NCI-H446 treated with DMSO at 0.1 percent for 48 hours (cell line): ENCODE measurements at regions not wholly inside any gene's neighbourhood (a gene's known extent, or its start where the extent isn't known, plus 50 kb on each side); places are given as distances from the start of the nearest gene placed in this dataset.
"Not testable (repeated sequence)": the region's sequence is repeated elsewhere in the genome, so short reads cannot be mapped to it uniquely, and the experiment has no call there.

ENCODE experiments used
- DNase-seq: peaks from one replicate; lab custom pipeline; 2025; lab: John Stamatoyannopoulos, UW

DNA sequence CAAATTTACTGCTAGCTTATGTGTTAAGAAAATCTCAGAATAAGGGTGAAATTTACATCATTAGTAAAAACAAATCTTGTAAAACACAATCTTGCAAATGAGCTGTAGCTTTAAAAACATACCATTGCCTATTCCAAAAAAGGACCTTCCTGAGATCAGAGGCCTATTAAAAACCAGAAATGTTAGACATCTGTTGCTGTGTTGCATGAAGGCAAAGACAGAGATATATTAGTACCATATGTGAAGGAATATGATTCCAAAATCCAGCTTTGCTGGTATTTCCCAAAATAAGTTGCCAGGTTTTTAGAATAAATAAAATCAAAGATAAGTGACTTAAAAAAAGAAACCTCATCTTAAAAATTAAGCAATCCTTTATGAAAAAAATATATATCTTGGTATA lies 504.1 kb upstream of the CDIN1 start:
- DNase-seq = peak; percentile 31

DNA sequence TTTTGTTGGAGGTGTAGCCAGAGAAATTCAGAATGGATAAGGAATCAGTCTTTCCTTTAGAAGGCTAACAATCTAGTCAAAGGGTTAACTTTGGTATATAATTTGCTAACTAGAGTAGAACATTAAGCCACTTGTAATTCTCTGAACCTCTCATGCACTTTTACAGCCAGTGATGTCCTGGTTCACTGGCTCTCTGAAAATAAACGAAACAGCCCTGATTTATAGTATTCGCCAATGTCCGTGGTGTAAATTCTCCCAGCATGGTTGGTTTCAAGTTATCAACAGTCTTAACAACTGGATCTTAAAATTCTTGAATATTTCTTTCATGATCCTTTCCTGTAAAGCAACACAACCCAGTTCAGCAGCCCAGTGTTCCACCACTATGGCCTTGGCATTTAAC lies 500.4 kb upstream of the CDIN1 start:
- DNase-seq = no peak

DNA sequence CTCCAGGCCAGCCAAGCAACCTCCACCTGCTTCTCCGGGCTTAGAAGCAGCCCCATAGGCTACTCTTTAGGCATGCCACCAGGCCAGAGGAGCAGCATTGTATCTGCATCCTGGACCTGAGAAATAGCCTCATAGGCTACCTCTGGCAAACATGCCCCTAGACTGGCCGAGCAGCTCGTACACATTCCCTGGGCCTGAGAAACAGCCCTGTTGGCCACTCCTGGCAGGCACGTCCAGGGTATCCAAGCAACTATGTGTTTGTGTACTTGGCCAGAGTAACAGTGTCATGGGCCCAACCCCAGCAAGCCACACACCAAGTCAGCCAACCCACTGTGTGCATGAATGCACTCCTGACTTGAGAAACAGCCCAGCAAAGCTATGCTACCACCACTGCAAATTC lies 498.7 kb upstream of the CDIN1 start:
- DNase-seq = no peak

DNA sequence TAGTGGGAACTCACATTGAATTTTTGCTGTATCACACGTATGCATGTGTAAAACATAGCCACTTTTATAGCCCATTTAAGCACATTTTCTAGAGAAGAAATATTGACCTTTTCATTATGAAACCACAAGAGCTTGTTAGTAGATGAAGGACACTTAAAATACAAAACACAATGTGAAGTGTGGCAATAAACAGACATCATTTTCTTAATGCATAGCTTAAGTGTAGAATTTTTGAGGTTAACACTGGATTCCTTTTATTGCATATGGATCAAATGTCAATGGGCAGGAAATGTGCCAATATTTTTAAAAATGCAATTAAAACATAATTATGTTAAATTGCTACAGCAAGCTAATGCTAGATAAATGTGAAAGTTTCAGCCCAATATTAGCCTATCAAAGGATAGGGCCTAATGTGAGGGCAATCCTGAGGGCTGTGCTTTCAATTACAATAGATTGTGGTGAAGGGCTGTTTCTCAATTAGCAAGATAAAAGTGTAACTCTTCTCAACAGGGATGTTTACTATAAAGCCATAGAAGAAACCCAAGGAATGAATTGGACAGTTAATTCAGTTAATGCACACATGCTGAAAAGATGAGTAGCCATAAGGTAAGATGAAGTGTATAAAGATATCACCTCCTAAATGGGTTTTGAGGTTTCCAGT lies 489.0 kb upstream of the CDIN1 start:
- no peak for DNase-seq

DNA sequence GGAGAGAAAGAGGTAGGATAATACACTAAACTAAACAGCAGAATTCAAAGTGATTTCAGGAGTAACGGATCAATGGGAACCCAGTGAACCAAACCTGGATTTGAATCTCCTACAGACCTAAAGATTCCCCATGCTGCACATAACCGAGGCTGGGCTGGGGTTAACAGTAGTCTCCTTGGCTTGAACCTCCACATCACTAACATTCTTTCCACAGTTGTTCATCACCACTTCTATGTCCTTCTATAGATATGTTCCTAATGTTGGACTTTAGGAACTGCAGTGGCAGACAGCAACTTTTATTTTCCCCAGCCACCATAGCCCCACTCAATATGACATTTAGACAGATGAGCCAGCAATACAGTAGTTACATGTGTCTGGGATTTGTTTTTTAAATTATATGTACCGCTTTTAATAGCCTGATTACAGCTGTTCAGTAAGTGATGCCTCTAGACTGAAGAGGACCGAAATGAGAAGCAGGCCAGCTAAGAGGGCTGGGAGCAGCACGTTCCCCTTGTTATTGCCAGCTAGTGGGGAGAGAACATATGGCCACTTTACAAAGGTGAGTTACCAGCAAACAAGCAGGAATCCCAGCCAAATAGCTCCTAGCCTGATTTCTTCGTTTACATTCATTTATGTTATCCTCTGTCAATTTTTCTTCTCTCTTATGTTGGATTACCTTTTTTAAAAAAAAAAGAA lies 472.6 kb upstream of the CDIN1 start:
- peak; percentile 58 for DNase-seq

DNA sequence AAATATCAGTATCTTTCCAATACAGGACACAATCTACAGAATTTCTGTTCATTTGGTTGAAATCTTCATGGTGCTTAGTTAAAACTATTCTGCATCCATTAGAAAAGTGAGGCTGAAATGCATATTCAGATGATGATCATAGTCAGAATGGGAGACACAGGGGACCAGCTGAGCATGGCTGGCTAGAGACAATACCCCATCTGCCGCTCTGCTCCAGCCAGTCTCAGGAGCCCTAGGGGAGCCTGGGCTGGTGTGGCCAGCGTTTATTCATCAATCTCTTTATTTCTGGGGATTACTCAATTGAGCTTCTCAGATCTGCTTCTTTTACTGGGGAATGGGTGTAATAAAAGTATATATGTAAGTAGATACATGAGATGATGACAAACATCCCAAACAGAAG lies 470.9 kb upstream of the CDIN1 start:
- DNase-seq = no peak

DNA sequence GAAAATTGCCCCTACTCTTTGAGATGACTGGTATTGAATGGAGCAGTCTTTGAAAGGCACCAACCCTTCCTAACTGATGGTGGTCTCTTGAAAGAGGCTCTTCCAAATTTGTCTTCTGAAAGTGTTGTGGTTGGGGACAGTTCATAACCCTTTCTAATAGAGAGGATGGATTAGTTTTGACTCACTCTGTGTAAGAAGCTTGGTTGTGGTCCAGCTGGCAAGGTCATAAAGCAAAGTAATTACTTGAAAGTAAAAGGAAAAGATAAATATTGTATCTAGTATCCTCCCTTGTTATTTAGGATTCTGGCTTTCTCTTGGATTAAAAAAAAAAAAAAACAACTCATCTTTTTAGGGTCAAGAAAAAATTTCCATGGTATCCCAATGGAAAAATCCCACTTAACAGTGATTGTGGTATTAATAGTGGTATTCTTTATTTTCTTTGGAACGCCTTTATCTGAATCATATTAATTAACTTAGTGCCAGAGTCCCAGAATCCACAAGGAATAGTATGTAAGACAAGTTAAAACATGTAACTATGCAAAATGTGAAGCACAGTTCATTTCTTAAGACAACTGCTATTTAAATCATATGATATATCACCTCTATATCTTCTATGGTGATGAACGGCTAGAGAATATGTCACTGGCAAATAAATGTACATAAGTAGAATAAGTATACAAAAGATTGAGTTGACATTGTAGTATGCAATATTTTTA lies 469.3 kb upstream of the CDIN1 start:
- peak; percentile 37 for DNase-seq

DNA sequence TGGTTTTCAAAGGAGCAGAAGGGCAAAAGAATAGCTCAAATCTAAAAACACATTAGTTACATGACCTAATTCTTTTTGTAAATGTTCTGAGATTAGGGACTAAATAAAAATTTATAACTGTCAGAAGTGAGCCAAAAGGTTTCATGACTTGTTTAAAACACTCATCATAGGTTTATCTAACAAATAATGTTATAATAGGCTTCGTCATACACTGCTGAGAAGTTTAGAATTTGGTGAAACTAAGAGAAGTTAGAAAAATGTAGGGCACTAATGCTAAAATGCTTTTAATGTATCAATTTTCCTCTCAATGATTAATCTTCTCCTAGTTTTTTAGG lies 468.8 kb upstream of the CDIN1 start:
- no peak for DNase-seq

DNA sequence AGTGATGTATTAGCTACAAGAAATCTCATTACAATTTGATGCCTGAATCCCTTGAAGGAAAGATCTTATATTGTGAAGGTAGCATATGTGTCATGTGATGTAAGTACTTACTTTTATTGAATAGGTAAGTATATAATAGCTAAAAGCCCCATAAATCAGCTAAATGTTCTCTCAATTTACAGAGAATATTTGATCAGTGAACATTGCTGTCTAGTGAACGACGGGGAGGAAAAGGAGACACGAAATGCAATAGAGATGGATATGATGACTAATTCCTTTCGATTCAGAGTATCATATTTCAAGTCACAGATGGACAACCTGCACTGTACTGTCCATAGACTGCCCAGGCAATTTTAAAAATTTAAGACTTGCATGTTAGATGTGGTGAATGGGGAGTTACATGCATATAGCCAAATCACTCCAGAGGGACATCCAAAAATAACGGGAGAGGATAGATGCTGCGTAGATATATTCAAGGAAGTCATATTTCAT lies 462.1 kb upstream of the CDIN1 start:
- no peak for DNase-seq

DNA sequence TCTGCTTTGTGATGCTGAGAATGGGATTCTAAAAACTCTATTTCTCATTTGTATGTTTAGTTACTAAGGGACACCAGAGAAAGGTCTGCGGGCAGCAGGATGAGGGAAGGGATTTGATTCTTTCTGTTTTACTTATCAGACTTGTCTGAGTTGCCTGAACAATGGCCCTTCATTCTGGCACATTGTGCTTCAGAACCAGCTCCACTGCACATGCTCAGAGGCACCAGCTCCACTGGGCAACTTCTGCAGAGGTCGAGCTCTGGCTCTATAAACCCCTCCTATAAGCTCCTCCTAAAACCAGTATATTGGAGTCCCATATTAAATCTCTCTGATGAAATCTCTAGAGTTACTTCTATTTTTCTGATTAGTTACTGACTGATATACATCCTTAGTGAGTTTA lies 453.2 kb upstream of the CDIN1 start:
- DNase-seq = no peak

DNA sequence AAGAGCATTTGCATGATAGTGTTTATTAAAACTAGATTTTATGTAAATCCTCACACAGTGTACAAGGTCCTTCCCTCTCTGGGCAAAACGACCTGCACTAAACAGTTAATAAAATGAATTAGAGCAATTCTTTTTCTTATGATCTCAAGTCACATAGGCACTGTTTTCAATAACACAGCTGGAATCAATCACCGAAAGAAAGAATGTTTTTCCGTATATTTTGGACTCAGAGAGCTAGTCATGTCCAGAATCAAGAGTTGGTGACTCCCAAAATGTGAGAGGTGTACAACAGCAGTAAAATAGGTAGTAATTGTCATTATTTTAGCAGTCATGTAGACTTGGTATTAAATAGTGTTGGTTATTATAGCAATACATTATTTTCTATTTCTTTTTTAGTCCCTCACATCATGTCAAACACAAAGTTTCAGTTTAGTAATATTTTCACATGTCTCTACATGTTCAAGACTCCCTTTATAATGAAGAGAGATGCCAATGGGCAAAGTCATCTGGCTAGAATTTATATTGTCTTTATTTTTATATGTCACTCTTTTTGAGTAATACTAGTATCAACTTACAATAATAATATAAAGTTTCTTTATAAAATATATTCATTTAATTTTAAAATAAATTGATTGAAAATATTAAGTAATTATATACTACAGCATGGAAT lies 448.6 kb upstream of the CDIN1 start:
- no peak for DNase-seq

DNA sequence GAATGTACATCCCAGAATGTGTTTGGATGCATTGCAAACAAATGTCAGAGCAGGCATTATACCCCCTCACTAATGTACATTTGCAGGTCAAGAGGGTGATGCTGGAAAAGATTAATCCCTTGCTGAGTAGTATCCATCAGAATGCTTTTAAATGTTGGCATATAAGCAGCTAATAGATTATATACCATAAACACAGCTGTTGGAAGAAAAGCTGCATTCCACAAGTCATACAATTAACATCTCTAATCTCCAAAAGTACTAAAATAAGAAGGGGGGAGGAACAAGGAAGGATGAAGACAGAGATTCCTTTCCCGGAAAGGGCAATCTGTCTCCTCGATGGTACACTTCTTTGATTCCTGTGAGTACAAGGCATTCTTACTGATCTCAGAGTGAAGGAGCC lies 445.7 kb upstream of the CDIN1 start:
- no peak for DNase-seq

DNA sequence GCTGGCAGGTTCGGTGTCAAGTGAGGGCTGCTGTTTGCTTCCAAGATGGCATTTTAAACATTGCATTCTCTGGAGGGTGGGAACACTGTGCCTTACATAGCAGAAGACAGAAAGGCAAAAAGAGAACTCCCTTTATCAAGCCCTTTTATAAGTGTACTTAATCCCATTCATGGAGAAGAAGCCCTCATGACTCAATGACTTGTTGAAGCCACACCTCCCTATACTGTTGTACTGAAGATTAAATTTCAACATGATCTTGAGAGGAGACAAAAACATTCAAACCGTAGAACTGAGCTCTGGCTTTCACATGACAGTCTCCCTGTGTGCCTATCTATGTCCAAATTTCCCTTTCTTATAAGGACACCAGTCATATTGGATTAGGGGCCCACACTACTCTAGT lies 443.4 kb upstream of the CDIN1 start:
- DNase-seq = no peak

DNA sequence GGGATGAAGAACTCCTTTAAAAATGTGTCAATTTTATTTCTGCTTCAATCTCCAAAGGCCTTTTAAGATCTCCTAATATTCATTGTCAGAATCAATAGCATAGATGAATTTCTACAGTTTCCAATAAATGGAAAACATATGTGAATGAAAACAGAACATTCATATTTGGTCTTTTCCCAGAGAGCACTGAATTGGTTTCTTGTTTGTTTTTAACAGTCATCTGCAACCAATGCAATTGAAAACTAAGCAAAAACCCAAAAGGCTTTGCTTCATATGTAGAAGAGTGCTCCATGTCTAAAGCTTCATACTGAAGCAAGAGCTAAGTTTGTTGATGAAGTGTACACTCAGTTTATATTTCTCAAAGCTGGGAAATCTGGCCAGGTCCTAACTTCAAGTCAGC lies 426.5 kb upstream of the CDIN1 start:
- no peak for DNase-seq

DNA sequence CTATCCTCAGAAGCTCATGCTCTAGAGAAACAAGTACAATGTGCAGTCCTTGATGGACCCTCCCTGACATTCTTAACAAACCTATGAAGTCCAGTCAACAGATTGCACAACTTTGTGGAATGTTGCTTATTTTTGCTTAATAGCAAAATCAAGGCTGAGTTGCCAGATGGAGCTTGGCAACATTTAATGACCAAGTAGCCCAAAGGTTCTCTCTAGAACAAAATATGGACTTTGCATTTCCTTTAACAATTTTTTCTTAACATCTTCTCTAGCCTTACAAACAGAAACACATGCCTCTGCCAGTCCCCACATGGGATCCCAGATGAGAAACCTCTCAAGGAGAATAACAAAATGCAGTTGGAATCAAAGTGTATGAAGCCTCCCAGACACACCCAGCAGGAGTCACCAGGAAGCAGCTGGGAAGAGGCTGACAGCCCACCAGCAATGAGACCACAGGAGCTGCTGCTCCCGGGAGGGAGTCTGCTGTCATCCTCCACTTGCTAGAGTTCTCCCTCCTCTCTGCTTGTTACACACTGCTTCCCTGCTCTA lies 422.5 kb upstream of the CDIN1 start:
- DNase-seq = no peak

DNA sequence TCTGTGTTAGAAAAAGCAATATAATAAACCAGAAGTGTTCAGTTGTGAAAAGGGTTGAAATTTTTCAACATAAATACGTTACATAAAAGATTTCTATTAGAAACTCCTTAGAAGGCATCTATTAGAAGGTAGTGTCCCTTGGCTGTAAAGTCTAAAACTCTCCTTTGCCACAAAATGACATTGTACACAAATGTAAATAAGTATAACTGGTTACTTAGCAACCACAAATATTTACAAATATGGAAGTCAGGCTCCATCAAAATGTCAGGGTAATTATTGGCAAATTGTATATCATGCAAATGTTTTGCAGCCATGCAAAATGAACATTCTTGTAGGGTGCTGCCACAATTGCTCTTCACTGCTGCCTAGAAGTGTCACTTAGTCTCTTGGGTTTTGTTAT lies 419.1 kb upstream of the CDIN1 start:
- DNase-seq = no peak

DNA sequence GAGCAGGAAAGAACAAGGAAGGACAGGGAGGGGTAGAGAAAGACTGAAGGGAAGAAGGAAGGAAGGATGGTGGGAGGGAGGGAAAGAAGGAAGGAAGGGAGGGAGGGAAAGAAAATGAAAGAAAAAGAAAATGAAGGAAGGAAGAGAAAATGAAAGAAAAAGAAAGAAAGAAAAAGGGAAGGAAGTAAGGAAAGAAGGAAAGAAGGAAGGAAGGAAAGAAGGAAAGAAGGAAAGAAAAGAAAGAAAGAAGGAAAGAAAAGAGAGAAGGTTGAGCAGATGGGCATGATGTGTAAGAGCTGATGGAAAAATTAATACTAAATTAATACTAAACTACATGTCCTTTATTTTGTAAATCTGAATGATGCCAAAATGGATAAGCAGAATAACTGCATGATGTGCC lies 418.3 kb upstream of the CDIN1 start:
- no peak for DNase-seq

DNA sequence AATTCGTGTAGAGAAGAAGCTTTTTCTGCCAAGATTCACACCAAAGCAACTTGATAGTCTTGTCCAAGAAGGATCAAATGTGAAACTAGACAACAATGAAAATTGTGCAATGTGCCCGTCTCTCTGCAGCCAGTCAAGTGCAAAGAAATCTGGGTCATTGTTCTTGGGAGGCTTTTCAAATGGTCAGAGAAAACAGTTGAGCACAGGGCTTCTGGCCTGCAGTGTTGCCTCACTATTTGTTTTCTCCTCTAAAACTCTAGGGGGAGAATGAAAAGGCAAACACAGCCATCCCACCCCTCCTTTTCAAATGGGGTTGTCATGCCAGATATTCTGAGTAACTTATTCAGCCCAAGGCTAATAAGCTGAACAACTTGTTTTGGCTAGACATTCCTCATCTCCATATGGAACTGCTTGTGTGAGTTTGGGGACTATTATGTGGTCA lies 417.6 kb upstream of the CDIN1 start:
- DNase-seq = peak; percentile 40

DNA sequence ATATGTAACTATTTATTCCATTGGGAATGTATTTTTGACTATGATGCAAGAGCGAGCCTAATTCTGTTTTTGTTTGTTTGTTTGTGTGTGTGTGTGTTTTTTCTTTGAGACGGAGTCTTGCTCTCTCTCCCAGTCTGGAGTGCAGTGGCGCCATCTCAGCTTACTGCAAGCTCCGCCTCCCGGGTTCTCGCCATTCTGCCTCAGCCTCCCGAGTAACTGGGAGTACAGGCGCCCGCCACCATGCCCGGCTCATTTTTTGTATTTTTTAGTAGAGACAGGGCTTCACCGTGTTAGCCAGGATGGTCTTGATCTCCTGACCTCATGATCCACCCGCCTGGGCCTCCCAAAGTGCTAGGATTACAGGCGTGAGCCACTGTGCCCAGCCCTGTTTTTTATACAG lies 415.4 kb upstream of the CDIN1 start:
- not testable (repeated sequence) for DNase-seq

DNA sequence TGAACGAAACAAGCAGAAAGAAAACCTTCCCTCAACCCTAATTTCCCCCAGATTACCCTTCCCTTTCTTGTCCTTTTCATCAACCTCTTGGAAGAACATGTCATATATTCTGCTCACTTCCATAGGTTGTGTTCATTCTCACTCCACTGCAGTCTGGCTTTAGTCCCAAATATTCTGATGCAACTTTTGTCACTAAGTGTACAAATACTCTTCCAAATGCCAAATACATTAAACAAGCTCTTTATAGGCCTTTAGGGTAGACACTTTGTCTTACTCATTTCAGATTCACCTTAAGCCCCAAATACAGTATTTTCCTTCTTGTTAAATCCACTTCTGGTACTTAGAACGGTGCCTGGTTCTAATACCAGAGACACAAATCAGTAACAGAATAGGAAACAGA lies 406.5 kb upstream of the CDIN1 start:
- no peak for DNase-seq

DNA sequence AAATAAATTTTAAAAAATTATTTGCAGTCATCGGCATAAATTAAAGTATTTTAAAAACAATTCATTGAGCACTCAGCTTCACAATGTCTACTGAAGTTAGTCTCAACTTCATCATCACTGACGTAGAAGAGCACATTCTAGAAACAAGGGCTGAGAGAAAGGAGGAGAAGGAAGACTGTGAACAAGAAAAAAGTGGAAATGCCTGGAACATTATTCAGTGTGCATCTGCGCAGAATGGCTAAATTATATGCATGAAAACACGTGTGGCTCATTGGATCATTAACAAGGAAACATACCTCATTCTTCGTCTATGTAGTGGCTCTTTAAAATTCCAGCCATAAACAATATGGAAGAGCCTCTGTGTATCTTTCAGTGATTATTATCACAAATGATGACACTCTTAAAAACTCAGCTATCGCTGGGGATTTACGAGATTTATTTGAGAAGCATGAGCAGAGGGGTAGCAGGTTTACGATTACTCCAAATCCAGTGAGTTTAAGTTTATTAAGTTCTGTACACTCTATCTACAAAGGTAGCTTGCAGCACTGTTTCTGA lies 404.2 kb upstream of the CDIN1 start:
- no peak for DNase-seq

DNA sequence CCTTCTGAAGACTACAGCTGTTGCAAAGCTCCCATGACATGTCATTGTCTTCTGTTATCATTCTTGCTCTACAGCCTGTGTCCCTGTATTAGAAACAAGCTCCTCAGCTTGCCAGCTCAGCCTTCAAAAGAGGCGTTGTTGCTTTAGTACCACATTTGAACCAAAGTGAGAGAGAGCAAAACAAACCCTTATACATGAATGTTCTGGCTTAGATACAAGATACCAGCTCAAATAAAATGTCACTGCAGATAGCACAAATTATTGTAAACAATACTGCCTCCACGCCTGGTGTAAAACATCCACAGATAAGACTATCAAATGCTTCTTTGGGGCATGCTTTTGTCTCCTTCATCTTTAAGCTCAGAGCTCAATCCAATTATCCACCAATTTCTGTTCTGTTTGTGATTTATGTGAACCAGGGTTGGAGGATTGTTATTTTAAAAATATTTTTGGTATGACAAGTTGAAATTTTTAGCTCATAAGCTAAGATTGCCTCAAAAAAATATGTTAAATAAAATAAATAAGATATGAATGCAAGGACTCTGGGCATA lies 403.6 kb upstream of the CDIN1 start:
- DNase-seq = no peak
